Endothelial cell of umbilical vein (primary cell): ENCODE measurements at regions not wholly inside any gene's neighbourhood (a gene's known extent, or its start where the extent isn't known, plus 50 kb on each side); places are given as distances from the start of the nearest gene placed in this dataset.

Source experiments
- BruUV-seq: library from RNA; stranded (reverse); fragments of 400-500 nt; replicated peaks from 2 replicates; lab custom pipeline; 2021; lab: Mats Ljungman, UMichigan
- CTCF ChIA-PET: fragments of 300-600, 350-600 bp; sonication (Branson Sonifier 250); formaldehyde crosslinking; loops from one replicate; lab custom pipeline; 2021; ENCODE audit warnings: antibody characterized with exemption, inconsistent platforms; lab: Charles Lee
- POLR2A ChIA-PET: fragments of 300-600, 350-600 bp; sonication (Branson Sonifier 250); formaldehyde crosslinking; loops from one replicate; lab custom pipeline; 2021; ENCODE audit warnings: antibody characterized with exemption, inconsistent platforms; lab: Charles Lee
- DNase-seq: peaks from one replicate; pipeline ENCODE4 v3.0.0-alpha.2; 2011; ENCODE audit warnings: low read depth, low spot score
- FAIRE-seq: peaks from 2 replicates; lab custom pipeline; 2011; peaks lifted over from hg19 to GRCh38; lab: Jason Lieb, UNC
- H2AFZ ChIP-seq: 2 replicates; pipeline ENCODE4 v1.6.0; 2012; ENCODE audit warnings: low read depth, low read length, control low read depth, inconsistent platforms
- H3K27ac ChIP-seq: 2 replicates; pipeline ENCODE4 v1.5.1; 2011; ENCODE audit warnings: low read depth, mild to moderate bottlenecking, control low read depth, low read length, moderate library complexity; ENCODE audit not compliant: insufficient read depth
- H3K27me3 ChIP-seq, 2 experiments: 2 replicates each; pipeline versions ENCODE4 v1.6.0 to v1.6.1; 2011; ENCODE audit warnings: low read length in 2 of 2, mixed read lengths in 1 of 2; ENCODE audit not compliant: control insufficient read depth in 2 of 2, insufficient read depth in 2 of 2
- H3K36me3 ChIP-seq, 2 experiments: 2 replicates in 1 of 2; 3 replicates in 1 of 2; pipeline ENCODE4 v1.5.1; 2011; ENCODE audit warnings: low read length in 2 of 2, mild to moderate bottlenecking in 1 of 2, moderate library complexity in 1 of 2; ENCODE audit not compliant: control insufficient read depth in 2 of 2, insufficient read depth in 2 of 2; ENCODE audit errors: extremely low read depth in 1 of 2
- H3K4me1 ChIP-seq: 3 replicates; pipeline ENCODE4 v1.5.1; 2011; ENCODE audit warnings: mild to moderate bottlenecking, low read length; ENCODE audit not compliant: control insufficient read depth, insufficient read depth; ENCODE audit errors: extremely low read depth
- H3K4me2 ChIP-seq: 2 replicates; pipeline ENCODE4 v1.6.1; 2011; ENCODE audit warnings: low read length, control low read depth, mixed read lengths; ENCODE audit not compliant: insufficient read depth
- H3K4me3 ChIP-seq, 3 experiments: fragments of 200-600 bp in 1 of 3; sonication (generic), shearing (Covaris generic) in 1 of 3; replicated peaks in 1 of 3; 2 replicates each; pipeline ENCODE4 v1.5.1; 2011 to 2016; ENCODE audit warnings: control low read depth in 3 of 3, low read length in 3 of 3, mild to moderate bottlenecking in 2 of 3, inconsistent platforms in 1 of 3, low read depth in 1 of 3, moderate library complexity in 1 of 3; ENCODE audit not compliant: insufficient read depth in 1 of 3
- H3K79me2 ChIP-seq: 2 replicates; pipeline ENCODE4 v1.6.0; 2012; ENCODE audit warnings: low read length, inconsistent platforms; ENCODE audit not compliant: control insufficient read depth, insufficient read depth
- H3K9ac ChIP-seq: replicated peaks from 2 replicates; pipeline ENCODE3; 2011; ENCODE audit warnings: low read length, control low read depth; ENCODE audit not compliant: insufficient read depth; ENCODE audit errors: extremely low read depth
- H3K9me1 ChIP-seq: replicated peaks from 3 replicates; pipeline ENCODE4 v1.6.0; 2011; ENCODE audit warnings: mild to moderate bottlenecking, low read length; ENCODE audit not compliant: control insufficient read depth, insufficient read depth; ENCODE audit errors: extremely low read depth
- H3K9me3 ChIP-seq: replicated peaks from 2 replicates; pipeline ENCODE4 v1.5.1; 2012; ENCODE audit warnings: low read length, inconsistent platforms; ENCODE audit not compliant: control insufficient read depth, insufficient read depth
- H4K20me1 ChIP-seq: replicated peaks from 2 replicates; pipeline ENCODE3; 2011; ENCODE audit warnings: mild to moderate bottlenecking, low read length; ENCODE audit not compliant: control insufficient read depth, insufficient read depth; ENCODE audit errors: extremely low read depth
- EZH2 ChIP-seq: IDR thresholded peaks from 2 replicates; pipeline ENCODE4 v1.6.1; 2012; ENCODE audit warnings: borderline replicate concordance, low read depth, mild to moderate bottlenecking, moderate library complexity, low read length, inconsistent platforms; ENCODE audit not compliant: severe bottlenecking
- FOS ChIP-seq: IDR thresholded peaks from 2 replicates; pipeline ENCODE4 v1.6.1; 2011; ENCODE audit warnings: mild to moderate bottlenecking, low read length, moderate library complexity, borderline replicate concordance; ENCODE audit not compliant: insufficient read depth
- GATA2 ChIP-seq: IDR thresholded peaks from 2 replicates; pipeline ENCODE4 v1.7.0; 2011; ENCODE audit warnings: low read depth, mild to moderate bottlenecking, moderate library complexity, mixed read lengths, low read length; ENCODE audit not compliant: insufficient read length, insufficient read depth
- JUN ChIP-seq: IDR thresholded peaks from 2 replicates; pipeline ENCODE4 v1.6.1; 2011; ENCODE audit warnings: borderline replicate concordance, low read depth; ENCODE audit not compliant: insufficient read length, insufficient read depth
- MYC ChIP-seq: IDR thresholded peaks from one replicate; pipeline ENCODE4 v1.6.1; 2011; ENCODE audit warnings: mild to moderate bottlenecking, low read depth, low read length
- POLR2A ChIP-seq: IDR thresholded peaks from 2 replicates; pipeline ENCODE4 v1.6.1; 2012; ENCODE audit warnings: low read depth, mild to moderate bottlenecking, control low read depth, low read length
- POLR2AphosphoS5 ChIP-seq: IDR thresholded peaks from 2 replicates; pipeline ENCODE4 v1.6.1; 2012; ENCODE audit warnings: low read depth, mild to moderate bottlenecking, control low read depth, low read length, moderate library complexity; ENCODE audit not compliant: insufficient read depth
- dilution Hi-C: fragments of 300-500 bp; cut with MboI; formaldehyde crosslinking; loops from one replicate; pipeline ENCODE4 v1.15.0; 2019; ENCODE audit warnings: low sequenced_read_pairs; ENCODE audit not compliant: extremely low pct_ligation_motif_present
- intact Hi-C: fragments of 100-400 bp; cut with micrococcal nuclease; formaldehyde crosslinking; loops from one replicate; pipeline ENCODE4 v1.10.0; 2022
- TF ChIP-seq, protein P1 (sequence below): IDR thresholded peaks from 2 replicates; pipeline ENCODE4 v1.6.1; 2011; ENCODE audit not compliant: insufficient read depth, insufficient read length
- TF ChIP-seq, protein P2 (sequence below), 2 donors: IDR thresholded peaks; 1 replicate in 1 of 2; 2 replicates in 1 of 2; pipeline ENCODE4 v1.5.1; 2011; ENCODE audit warnings: low read length in 2 of 2, mild to moderate bottlenecking in 2 of 2, moderate library complexity in 2 of 2, control low read depth in 1 of 2, inconsistent platforms in 1 of 2, low read depth in 1 of 2; ENCODE audit not compliant: insufficient read depth in 1 of 2; ENCODE audit errors: extremely low read depth in 1 of 2

DNA sequence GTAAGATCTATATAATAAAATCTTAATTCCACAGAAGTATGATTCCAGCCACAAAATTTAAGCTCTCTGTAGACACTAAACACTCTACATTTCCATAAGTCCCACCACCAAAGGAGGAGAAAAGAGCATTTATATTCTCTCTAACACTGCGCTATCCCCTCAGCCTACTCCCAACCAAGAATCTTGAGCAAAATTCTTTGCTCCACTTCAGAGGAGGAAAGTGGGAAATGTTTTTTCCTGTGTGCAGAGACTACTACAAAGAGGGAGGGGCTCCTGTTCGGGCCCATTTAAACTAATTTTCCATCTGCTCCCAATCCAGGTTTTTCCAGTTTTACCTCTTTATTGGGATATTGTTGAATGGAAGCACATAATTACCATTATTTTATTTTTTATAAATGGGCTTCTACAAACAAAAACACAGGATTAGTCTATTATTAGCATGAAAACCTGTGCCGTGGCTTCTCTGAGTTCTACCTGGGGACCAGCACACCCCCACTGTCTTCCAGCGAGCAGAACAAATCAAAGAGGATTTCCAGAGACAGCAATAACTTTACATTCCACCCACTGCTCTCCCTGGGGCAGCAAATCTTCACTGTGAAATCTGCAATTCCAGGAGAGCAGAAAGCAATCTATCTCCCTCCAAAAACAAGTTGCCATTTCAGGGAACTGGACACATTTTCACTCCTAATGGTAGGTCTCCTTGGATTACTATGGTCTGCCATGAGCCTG lies 174.0 kb downstream of the DAD1 start:
- no peaks in the 10 kb centered on the region for H3K36me3 ChIP-seq
- H3K9me1 ChIP-seq: no peaks in the 10 kb centered on the region
- H3K27me3 ChIP-seq: peaks cover 25 to 28% of the 10 kb centered on the region in 2 experiments
- no peak for FAIRE-seq
- no peaks in the 10 kb centered on the region for H3K9me3 ChIP-seq
- H3K4me2 ChIP-seq: no peak overlapping the region
- H3K4me3 ChIP-seq: no peak overlapping the region
- TF ChIP-seq MYC: no peak
- no peak for TF ChIP-seq FOS
- TF ChIP-seq, protein P1, sequence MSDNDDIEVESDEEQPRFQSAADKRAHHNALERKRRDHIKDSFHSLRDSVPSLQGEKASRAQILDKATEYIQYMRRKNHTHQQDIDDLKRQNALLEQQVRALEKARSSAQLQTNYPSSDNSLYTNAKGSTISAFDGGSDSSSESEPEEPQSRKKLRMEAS: no peak
- TF ChIP-seq, protein P2, sequence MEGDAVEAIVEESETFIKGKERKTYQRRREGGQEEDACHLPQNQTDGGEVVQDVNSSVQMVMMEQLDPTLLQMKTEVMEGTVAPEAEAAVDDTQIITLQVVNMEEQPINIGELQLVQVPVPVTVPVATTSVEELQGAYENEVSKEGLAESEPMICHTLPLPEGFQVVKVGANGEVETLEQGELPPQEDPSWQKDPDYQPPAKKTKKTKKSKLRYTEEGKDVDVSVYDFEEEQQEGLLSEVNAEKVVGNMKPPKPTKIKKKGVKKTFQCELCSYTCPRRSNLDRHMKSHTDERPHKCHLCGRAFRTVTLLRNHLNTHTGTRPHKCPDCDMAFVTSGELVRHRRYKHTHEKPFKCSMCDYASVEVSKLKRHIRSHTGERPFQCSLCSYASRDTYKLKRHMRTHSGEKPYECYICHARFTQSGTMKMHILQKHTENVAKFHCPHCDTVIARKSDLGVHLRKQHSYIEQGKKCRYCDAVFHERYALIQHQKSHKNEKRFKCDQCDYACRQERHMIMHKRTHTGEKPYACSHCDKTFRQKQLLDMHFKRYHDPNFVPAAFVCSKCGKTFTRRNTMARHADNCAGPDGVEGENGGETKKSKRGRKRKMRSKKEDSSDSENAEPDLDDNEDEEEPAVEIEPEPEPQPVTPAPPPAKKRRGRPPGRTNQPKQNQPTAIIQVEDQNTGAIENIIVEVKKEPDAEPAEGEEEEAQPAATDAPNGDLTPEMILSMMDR (IDR thresholded peaks at IDR 0.05; ENCODE audit: extremely low read depth in 1 of 2, insufficient read depth in 1 of 2, low read depth in 1 of 2, low read length in 2 of 2): no peak
- TF ChIP-seq POLR2A: no peak
- TF ChIP-seq JUN: no peak
- no peak for TF ChIP-seq EZH2
- no peak for TF ChIP-seq GATA2
- no peak for TF ChIP-seq POLR2AphosphoS5
- no peaks in the 10 kb centered on the region for H4K20me1 ChIP-seq
- CTCF ChIA-PET: interaction anchor here (1.3 kb wide), 1 partner anchor 9 kb away, joined by 3 read pairs; no protein-coding TSS in a partner anchor
- intact Hi-C loops: no loop called here
- no peak for DNase-seq
- H2AFZ ChIP-seq: no peak overlapping the region
- BruUV-seq: no TSS peak
- no peaks in the 10 kb centered on the region for H3K79me2 ChIP-seq
- H3K9ac ChIP-seq: no peak overlapping the region
- no peak overlapping the region for H3K27ac ChIP-seq
- H3K4me1 ChIP-seq: no peaks in the 10 kb centered on the region
- dilution Hi-C loops: no loop called here
- POLR2A ChIA-PET: no interaction called here
